ENCODE measurements at regions not wholly inside any gene's neighbourhood (a gene's known extent, or its start where the extent isn't known, plus 50 kb on each side); places are given as distances from the start of the nearest gene placed in this dataset.

- Histone ChIP-seq H4K5ac (ENCODE audit: insufficient read length, low read depth, low read length) (no peak overlapping the region), H3K9ac (ENCODE audit: extremely low read depth, insufficient read length, low read length) (no peak overlapping the region), H3K18ac (ENCODE audit: insufficient read length, low read depth, low read length) (no peak overlapping the region), H3K23ac (ENCODE audit: insufficient read length, low read depth, low read length) (no peak overlapping the region), H3K4ac (ENCODE audit: low read depth, low read length) (no peak overlapping the region), H2AK5ac (ENCODE audit: insufficient read length, low read length) (no peak overlapping the region), H3K79me1 (ENCODE audit: insufficient read depth, low read depth, low read length, poor library complexity, severe bottlenecking) (no peaks in the 10 kb centered on the region), H3K56ac (ENCODE audit: insufficient read length, low read depth, low read length) (no peak overlapping the region), H3K27ac (ENCODE audit: insufficient read length, low read depth, low read length) (no peak overlapping the region), H2BK20ac (ENCODE audit: low read depth, low read length, poor library complexity, severe bottlenecking) (no peak overlapping the region), H2AFZ (ENCODE audit: low read length) (no peak overlapping the region), H3K23me2 (ENCODE audit: insufficient read length, low read depth, low read length, poor library complexity, severe bottlenecking) (no peaks in the 10 kb centered on the region), H2BK12ac (ENCODE audit: insufficient read length, low read depth, low read length) (no peak overlapping the region), H3K79me2 (ENCODE audit: insufficient read depth, low read length) (no peaks in the 10 kb centered on the region), H4K8ac (replicated peaks; ENCODE audit: insufficient read length, low read depth, low read length) (no peak overlapping the region), H3K9me3 (ENCODE audit: control insufficient read depth, low read depth, low read length) (no peaks in the 10 kb centered on the region), H3K14ac (ENCODE audit: insufficient read depth, low read length) (no peak overlapping the region), H3K27me3 (ENCODE audit: insufficient read depth, low read length) (no peaks in the 10 kb centered on the region), H4K20me1 (ENCODE audit: control insufficient read depth, insufficient read depth, insufficient read length) (no peaks in the 10 kb centered on the region), H2BK15ac (ENCODE audit: low read depth, low read length) (no peak overlapping the region), H2BK120ac (ENCODE audit: low read depth, low read length, poor library complexity, severe bottlenecking) (no peak overlapping the region), H4K91ac (ENCODE audit: insufficient read length, low read depth, low read length) (no peak overlapping the region), H2BK5ac (ENCODE audit: insufficient read length, low read length) (no peak overlapping the region), H3T11ph (ENCODE audit: low read length) (no peak overlapping the region), H3K4me2 (ENCODE audit: insufficient read depth, insufficient read length, low read length) (no peak overlapping the region), H3K4me1 (ENCODE audit: insufficient read depth, low read length) (no peaks in the 10 kb centered on the region)
- TF ChIP-seq, protein P1, sequence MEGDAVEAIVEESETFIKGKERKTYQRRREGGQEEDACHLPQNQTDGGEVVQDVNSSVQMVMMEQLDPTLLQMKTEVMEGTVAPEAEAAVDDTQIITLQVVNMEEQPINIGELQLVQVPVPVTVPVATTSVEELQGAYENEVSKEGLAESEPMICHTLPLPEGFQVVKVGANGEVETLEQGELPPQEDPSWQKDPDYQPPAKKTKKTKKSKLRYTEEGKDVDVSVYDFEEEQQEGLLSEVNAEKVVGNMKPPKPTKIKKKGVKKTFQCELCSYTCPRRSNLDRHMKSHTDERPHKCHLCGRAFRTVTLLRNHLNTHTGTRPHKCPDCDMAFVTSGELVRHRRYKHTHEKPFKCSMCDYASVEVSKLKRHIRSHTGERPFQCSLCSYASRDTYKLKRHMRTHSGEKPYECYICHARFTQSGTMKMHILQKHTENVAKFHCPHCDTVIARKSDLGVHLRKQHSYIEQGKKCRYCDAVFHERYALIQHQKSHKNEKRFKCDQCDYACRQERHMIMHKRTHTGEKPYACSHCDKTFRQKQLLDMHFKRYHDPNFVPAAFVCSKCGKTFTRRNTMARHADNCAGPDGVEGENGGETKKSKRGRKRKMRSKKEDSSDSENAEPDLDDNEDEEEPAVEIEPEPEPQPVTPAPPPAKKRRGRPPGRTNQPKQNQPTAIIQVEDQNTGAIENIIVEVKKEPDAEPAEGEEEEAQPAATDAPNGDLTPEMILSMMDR (conservative IDR thresholded peaks at IDR 0.05), result no peak
- WGBS (ENCODE audit: extremely low coverage, insufficient read length, low lambda C conversion rate), result no CpG with 5 or more reads among the region's 3 CpGs
- H3K4me1 Mint-ChIP-seq, result peaks cover 5% of the 10 kb centered on the region in 2 experiments
- no peak for DNase-seq
- no peak overlapping the region for H3K27ac Mint-ChIP-seq
- no peaks in the 10 kb centered on the region for H3K9me3 Mint-ChIP-seq
- H3K4me3 Mint-ChIP-seq, result no peak overlapping the region
- H3K36me3 Mint-ChIP-seq (ENCODE audit: insufficient read depth in 1 of 3, low read depth in 3 of 3), result no peaks in the 10 kb centered on the region
- peaks cover 36% of the 10 kb centered on the region for H3K27me3 Mint-ChIP-seq (ENCODE audit: low read depth)
Measured at GRCh38 chr5:176186107-176186506, 52.1 kb upstream of the SIMC1 start.

All from H9 (cell line).